ENCODE measurements at regions not wholly inside any gene's neighbourhood (a gene's known extent, or its start where the extent isn't known, plus 50 kb on each side); places are given as distances from the start of the nearest gene placed in this dataset.

GRCh38 chr6:60695232-60695631 is 1590.8 kb downstream of the KHDRBS2 start:
- no peak for TF ChIP-seq RAD21 (IDR thresholded peaks at IDR 0.05; ENCODE audit: low read depth)
- no peak for TF ChIP-seq POLR2A (IDR thresholded peaks at IDR 0.05; ENCODE audit: borderline replicate concordance, extremely low read depth, insufficient read depth, insufficient read length)
- no peak for TF ChIP-seq FOSL1 (IDR thresholded peaks at IDR 0.05; ENCODE audit: low read depth)
- TF ChIP-seq ZFX (IDR thresholded peaks at IDR 0.05), result no peak
- TF ChIP-seq ZBTB33 (IDR thresholded peaks at IDR 0.05; ENCODE audit: extremely low read depth, insufficient replicate concordance, low read length), result no peak
- TF ChIP-seq ZNF274 (IDR thresholded peaks at IDR 0.05; ENCODE audit: low read depth, low read length), result no peak
- no peak for TF ChIP-seq POLR2AphosphoS5 (IDR thresholded peaks at IDR 0.05; ENCODE audit: low read depth, low read length)
- no peak for TF ChIP-seq EZH2 (IDR thresholded peaks at IDR 0.05)
- TF ChIP-seq ELF1 (IDR thresholded peaks at IDR 0.05; ENCODE audit: borderline replicate concordance, low read depth), result no peak
- TF ChIP-seq REST (IDR thresholded peaks at IDR 0.05; ENCODE audit: low read depth), result no peak
- TF ChIP-seq TCF7L2 (IDR thresholded peaks at IDR 0.05; ENCODE audit: borderline replicate concordance, extremely low read depth, insufficient read depth, insufficient read length), result no peak
- no peak for TF ChIP-seq ATF3 (IDR thresholded peaks at IDR 0.05)
- TF ChIP-seq JUND (IDR thresholded peaks at IDR 0.05), result no peak
- Histone ChIP-seq H4K20me1 (ENCODE audit: insufficient read depth) (no peaks in the 10 kb centered on the region), H3K9ac (ENCODE audit: low read length) (no peak overlapping the region), H3K4me1 (ENCODE audit: control insufficient read depth in 1 of 2, insufficient read depth in 2 of 2, low read length in 2 of 2) (no peaks in the 10 kb centered on the region), H3K9me3 (ENCODE audit: control insufficient read depth in 1 of 2, insufficient read depth in 1 of 2, low read depth in 1 of 2, low read length in 2 of 2) (peaks cover 8% of the 10 kb centered on the region in 2 experiments; a peak in 3 of 4 replicates), H3K27me3 (ENCODE audit: insufficient read depth, low read length) (no peaks in the 10 kb centered on the region), H3K27ac (ENCODE audit: low read depth, low read length) (no peak overlapping the region), H3K79me2 (ENCODE audit: insufficient read depth, low read length) (no peaks in the 10 kb centered on the region), H2AFZ (ENCODE audit: low read depth, low read length, poor library complexity, severe bottlenecking) (no peak overlapping the region), H3K4me2 (ENCODE audit: low read length) (no peak overlapping the region), H3K9me2 (ENCODE audit: insufficient read depth) (no peaks in the 10 kb centered on the region), H3K4me3 (replicated peaks in 1 of 2; ENCODE audit: low read depth in 1 of 2, low read length in 2 of 2) (no peak overlapping the region), H3K36me3 (ENCODE audit: control insufficient read depth in 1 of 2, insufficient read depth in 2 of 2, low read length in 2 of 2) (no peaks in the 10 kb centered on the region)
- intact Hi-C loops (cut with micrococcal nuclease), result no loop called here
- ATAC-seq (no peak), DNase-seq (ENCODE audit: low read depth, low spot score) (no peak)
- CTCF ChIA-PET, result no interaction called here
- POLR2A ChIA-PET, result no interaction called here
- no TSS peak for BruUV-seq (replicated peaks)
- RAD21 ChIA-PET (ENCODE audit: low non-redundant PET in 1 of 2, low total read pairs in 2 of 2, uncharacterized antibody in 2 of 2, unreplicated experiment in 2 of 2), result no interaction called here

Measured in HCT116 (cell line).